Ovary (tissue), 3 donors: ENCODE measurements at regions not wholly inside any gene's neighbourhood (a gene's known extent, or its start where the extent isn't known, plus 50 kb on each side); places are given as distances from the start of the nearest gene placed in this dataset.

Experiments
- CTCF ChIP-seq, 3 donors: fragments of 450-650 bp in 2 of 3; fragments of 200-600 bp in 1 of 3; IDR thresholded peaks; one replicate each; pipeline versions ENCODE4 v1.5.1 to v1.8.0; 2016 to 2022; ENCODE audit warnings: antibody characterized with exemption in 3 of 3, mild to moderate bottlenecking in 1 of 3
- EP300 ChIP-seq: sonication (generic); formaldehyde crosslinking; IDR thresholded peaks from one replicate; pipeline ENCODE4 v1.6.1; 2017; ENCODE audit warnings: antibody characterized with exemption
- POLR2A ChIP-seq: fragments of 450-650 bp; IDR thresholded peaks from one replicate; pipeline ENCODE4 v1.6.1; 2017; ENCODE audit warnings: antibody characterized with exemption, mild to moderate bottlenecking, moderate library complexity
- donor health status: DM: no; HTN: no; CAD: no.

DNA sequence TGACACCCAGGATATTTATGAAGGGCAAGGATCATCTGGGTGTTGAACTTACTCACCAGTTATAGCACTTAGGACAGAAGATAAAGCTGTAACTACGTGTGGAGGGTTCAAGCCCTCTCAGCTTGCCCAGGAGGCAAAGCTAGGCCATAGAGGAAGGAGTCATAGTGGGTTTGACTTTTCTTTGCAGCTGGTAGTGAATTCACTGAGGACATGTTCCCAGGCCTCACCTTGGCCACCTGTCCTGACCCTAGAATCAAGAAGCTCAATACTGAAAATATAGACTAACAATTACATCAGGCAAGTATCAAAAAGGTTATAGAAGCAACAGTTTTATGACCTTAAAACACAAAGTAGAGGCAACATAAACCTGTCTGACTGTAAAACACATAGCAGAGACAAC, 1207.7 kb downstream of the SLITRK1 start:
- TF ChIP-seq POLR2A: no peak
- no peak for TF ChIP-seq CTCF (IDR thresholded peaks at IDR 0.05)
- no peak for TF ChIP-seq EP300
